HT1080 (cell line): ENCODE measurements at regions not wholly inside any gene's neighbourhood (a gene's known extent, or its start where the extent isn't known, plus 50 kb on each side); places are given as distances from the start of the nearest gene placed in this dataset. TPM values are rescaled to one million over a fixed set of nuclear protein-coding genes. Genes with fewer than 3 reads are reported as not detected.
"Not testable (repeated sequence)": the region's sequence is repeated elsewhere in the genome, so short reads cannot be mapped to it uniquely, and the experiment has no call there.

Experiments
- DNase-seq: peaks from one replicate; pipeline ENCODE4 v3.0.0-alpha.2; 2015; ENCODE audit warnings: low read depth
- small RNA-seq: library from RNA; depleted of rRNA; stranded (forward); fragments of <200 nt; gene quantifications from one replicate; pipeline ENCODE3, GENCODE V24; 2014

DNA sequence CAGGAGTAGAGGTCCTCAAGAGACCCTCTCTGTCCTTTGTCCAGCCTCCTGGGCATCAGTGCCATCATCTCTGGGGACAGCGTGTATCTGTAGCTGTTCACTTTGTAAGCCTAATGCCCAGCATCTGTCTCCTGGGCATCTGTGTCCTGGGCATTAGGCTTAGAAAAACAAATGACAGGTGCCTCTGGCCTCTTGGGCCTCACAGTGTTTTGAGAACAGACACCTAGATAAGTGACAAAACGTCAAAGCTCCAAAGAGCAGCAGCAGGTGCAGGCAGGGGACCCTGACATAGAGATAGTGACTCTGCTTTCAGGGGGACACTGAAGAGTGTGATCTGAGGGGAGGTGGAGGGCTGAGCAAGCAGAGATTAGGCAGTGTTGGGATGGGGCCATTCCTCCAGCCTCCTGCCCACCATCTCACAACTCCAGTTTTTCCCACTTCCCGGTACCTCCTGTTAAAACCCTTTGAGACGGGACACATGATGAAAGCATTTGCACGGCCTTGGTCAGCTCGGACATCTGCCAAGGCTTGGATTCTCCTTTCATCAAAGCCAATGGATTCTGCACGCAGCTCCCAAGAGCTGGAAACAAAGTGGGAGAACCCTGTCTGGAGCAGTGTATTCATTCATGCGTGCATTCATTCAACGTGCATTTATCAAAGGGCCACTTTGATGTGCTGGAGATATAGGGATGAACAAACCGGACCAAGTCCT, 55.5 kb upstream of the CD93 start:
- DNase-seq = no peak

DNA sequence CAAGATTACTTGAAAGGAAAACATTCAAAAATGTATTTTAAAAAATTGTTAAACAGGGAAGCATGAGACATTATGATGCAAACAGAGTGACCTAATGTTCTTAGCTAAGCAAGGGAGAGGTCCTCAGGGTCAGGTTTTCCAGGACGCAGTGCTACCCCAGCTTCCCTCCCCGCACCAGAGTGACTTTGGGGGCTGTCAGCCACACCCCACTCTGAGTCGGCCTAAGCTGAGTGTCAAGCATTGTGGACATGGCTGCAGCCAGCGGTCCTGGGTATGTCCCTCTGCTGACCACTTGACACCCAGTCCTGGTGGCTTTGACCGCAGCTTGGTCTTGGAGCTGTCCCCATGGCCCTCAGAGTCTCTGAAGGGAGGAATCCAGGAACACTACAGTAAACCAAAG, 54.9 kb upstream of the CD93 start:
- DNase-seq = no peak

DNA sequence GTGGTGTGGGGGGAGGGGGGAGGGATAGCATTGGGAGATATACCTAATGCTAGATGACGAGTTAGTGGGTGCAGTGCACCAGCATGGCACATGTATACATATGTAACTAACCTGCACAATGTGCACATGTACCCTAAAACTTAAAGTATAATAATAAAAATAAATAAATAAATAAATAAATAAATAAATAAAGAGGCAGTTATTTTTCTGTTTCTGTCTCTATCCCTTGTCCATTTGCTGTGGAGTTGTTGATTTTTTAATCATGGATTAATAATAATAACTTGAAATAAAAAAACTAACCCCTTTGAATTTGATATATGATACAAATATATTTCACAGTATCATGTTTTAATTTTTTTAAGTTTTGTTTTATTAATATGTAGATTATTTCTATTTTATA, 53.9 kb upstream of the CD93 start:
- DNase-seq = not testable (repeated sequence)

DNA sequence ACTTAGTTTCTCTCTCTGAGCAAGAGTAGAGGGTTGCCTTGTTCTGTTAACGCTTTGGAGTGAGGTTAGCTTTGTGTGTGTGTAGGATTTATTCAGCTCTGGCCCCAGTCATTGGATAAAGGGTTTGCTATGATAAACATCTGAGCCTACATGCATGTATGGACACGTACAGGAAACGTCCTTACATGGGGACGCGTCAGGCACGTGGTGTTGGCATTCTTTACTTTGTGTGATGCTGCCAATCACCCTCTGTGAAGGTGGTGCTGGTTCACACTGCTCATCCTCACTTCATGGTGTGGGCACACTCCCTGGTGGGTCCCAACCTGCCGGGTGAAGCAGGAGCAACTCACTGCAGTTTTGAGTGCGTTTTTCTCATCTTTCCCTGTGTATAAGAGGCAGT, 53.4 kb upstream of the CD93 start:
- DNase-seq = no peak

DNA sequence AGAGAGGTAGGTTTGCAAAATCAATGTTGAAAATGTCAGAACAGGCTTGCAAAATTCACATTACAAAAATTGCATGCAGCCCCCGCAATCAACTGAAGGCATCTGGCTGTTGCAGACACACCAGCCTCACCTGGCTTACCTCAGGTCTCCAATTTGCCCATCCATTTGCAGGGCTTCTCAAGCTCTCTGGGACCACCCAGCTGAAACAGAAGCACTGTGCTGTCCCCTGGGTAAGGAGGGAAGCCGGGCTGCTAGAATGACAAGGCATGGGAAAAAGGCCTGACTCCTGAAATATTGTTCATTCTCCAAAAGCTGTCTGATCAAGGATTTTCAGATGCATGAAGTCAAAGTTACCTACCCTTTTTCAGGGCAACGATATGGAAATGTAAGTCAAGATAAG, 52.6 kb upstream of the CD93 start:
- DNase-seq = no peak

DNA sequence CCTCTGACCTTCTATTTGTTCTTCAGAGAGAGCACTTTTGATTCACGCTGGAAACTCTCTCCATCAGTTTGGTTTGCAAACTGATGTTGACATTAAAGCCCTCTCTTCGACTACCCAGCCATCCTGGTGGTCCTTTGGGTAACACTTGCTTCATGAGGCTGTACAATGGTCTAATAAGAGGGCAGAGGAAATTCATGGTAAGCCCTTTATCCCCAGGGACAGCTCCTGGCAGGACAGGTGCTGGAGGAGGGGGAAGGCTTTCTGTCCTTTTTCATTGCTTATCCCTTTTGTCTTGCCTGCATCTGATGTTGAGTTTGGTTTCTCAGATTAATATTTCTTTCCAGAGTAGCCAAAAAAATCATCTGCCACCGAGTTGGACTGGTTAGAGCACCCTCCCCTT, 52.1 kb upstream of the CD93 start:
- DNase-seq = no peak

DNA sequence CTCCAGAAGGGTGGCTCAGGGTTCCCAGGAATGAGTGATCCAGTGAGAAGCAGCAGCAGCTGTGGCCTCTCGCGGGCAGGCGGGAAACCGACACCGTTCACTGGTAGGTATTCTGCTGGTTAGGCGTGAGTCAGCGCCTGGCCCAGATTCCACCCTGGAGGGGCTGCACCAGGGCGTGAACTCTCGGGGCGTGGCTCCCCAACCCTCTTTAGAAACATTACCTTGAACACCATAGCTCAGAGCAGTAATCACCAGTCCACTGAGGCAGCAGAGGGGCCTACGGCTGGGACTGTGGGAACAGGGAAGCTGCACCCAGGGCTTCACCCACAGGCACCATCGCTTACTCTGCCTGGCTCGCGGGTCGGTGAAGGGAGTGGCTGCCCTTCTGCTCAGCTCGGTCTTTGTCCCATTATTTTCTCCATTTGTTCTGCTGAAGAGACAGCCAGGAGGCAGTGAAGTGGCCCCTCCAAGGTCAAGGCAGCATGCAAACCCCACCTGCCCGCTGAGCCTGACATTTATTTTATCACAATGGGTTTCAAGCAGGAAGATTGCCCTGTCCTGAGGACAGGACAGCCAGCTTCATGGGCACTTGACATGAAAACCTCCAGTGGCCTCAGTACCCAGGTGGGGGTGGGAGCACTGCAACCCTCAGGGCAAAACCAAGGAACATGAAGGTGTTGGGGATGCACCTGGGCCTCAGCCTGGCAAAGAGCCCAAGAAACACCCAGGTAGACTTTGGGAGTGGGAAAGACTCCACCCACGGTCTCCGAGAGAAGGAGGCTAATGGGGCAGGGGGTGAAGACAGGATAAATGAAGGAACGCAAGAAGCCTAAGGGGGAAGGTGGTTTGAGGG, 51.0 kb upstream of the CD93 start:
- peak; percentile 44 for DNase-seq

DNA sequence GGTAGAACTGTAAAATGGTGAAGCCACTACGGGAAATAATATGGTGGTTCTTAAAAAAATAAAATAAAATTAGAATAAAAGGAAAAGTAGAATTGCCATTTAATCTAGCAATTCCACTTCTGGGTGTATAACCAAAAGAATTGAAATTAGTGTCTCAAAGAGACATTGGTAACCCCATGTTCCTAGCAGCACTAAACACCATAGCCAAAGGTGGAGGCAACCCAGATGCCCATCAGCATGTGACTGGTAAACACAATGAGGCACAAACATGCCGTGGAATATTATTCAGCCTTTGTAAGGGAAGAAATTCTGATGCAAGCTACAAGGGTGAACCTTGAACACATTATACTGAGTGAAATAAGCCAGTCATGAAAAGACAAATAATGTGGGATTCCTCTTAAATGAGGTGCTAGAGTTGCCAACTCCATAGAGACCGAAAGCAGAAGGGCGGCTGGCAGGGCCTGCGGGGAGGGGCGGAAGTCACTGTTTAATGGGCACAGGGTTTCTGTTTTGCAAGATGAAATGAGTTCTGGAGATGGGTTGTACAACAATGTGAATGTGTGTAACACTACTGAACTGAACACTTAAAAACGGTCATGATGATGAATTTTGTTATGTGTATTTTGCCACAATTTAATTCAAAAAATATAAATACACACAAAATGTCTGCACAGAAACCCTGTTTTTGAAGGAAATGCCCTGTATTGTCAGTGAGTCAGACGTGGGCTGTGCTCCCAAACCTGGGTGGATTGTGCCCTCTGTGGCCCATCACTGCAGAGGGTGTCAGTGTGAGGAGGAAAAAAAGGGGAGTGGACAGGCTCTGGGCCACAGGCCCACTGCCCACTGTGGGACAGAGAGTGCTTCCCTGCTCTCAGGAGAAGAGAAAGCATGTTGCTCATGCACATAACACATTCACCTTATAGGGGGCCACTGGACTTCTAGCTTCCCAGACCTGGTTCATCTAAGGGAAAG, 49.6 kb upstream of the CD93 start:
- DNase-seq = no peak

Small RNA genes lying in the stretch of these regions (small RNA-seq; reads per million reads assigned to genes)
- gene RNA5SP478 = not detected
